Spleen (tissue), 11 donors: ENCODE measurements at regions not wholly inside any gene's neighbourhood (a gene's known extent, or its start where the extent isn't known, plus 50 kb on each side); places are given as distances from the start of the nearest gene placed in this dataset.

Source experiments
- DNase-seq: peaks from one replicate; pipeline ENCODE4 v3.0.0-alpha.2; 2020
- H3K27ac ChIP-seq, 8 donors: fragments of 200-600 bp; sonication (generic) in 7 of 8; 1 replicate in 4 of 8; 2 replicates in 4 of 8; pipeline versions ENCODE4 v1.5.0 to v1.8.0; 2016 to 2021; ENCODE audit warnings: inconsistent platforms in 4 of 8, mild to moderate bottlenecking in 4 of 8, moderate library complexity in 1 of 8
- H3K27me3 ChIP-seq, 7 donors: fragments of 200-600 bp; sonication (generic) in 6 of 7; replicated peaks in 1 of 7; 1 replicate in 4 of 7; 2 replicates in 3 of 7; pipeline versions ENCODE4 v1.5.0 to v1.8.0; 2016 to 2021; ENCODE audit warnings: inconsistent platforms in 3 of 7, mild to moderate bottlenecking in 1 of 7
- H3K36me3 ChIP-seq, 6 donors: fragments of 200-600 bp; sonication (generic) in 5 of 6; 1 replicate in 4 of 6; 2 replicates in 2 of 6; pipeline versions ENCODE4 v1.5.0 to v1.8.0; 2016 to 2021; ENCODE audit warnings: inconsistent platforms in 2 of 6
- H3K4me1 ChIP-seq, 6 donors: fragments of 200-600 bp; sonication (generic) in 5 of 6; 1 replicate in 3 of 6; 2 replicates in 3 of 6; pipeline versions ENCODE4 v1.5.0 to v1.8.0; 2016 to 2021; ENCODE audit warnings: inconsistent platforms in 3 of 6
- H3K4me3 ChIP-seq, 8 donors: fragments of 200-600 bp; sonication (generic) in 7 of 8; 1 replicate in 4 of 8; 2 replicates in 4 of 8; pipeline versions ENCODE4 v1.5.0 to v1.8.0; 2016 to 2021; ENCODE audit warnings: inconsistent platforms in 4 of 8, mild to moderate bottlenecking in 4 of 8, moderate library complexity in 2 of 8
- H3K9me3 ChIP-seq, 8 donors: fragments of 200-600 bp; sonication (generic) in 7 of 8; 1 replicate in 4 of 8; 2 replicates in 4 of 8; pipeline versions ENCODE4 v1.5.0 to v1.8.0; 2016 to 2021; ENCODE audit warnings: inconsistent platforms in 4 of 8
- POLR2A ChIP-seq, 3 donors: fragments of 450-650 bp; IDR thresholded peaks; one replicate each; pipeline ENCODE4 v1.5.1; 2017; ENCODE audit warnings: antibody characterized with exemption in 3 of 3, mild to moderate bottlenecking in 1 of 3
- POLR2AphosphoS5 ChIP-seq, 3 donors: sonication (generic); formaldehyde crosslinking; IDR thresholded peaks; one replicate each; pipeline ENCODE4 v1.5.1; 2017; ENCODE audit warnings: antibody characterized with exemption in 3 of 3
- WGBS, 5 donors: extraction: QIAGEN DNeasy Blood & Tissue Kit in 3 of 5; methylation state at CpG; one replicate each; pipeline versions ENCODE4 v1.1.5 to v1.1.7; 2013 to 2018; 5-methylcytosine and 5-hydroxymethylcytosine counted together
- intact Hi-C: fragments of 100-400 bp; cut with DNase I; formaldehyde crosslinking; loops from one replicate; pipeline ENCODE4 v1.15.0; 2023; ENCODE audit warnings: low total_unique reads
- TF ChIP-seq, protein P1 (sequence below), 11 experiments: fragments of 200-600 bp in 7 of 11; fragments of 450-650 bp in 4 of 11; sonication (generic) in 4 of 11; IDR thresholded peaks in 8 of 11; conservative IDR thresholded peaks in 3 of 11; 1 replicate in 7 of 11; 2 replicates in 4 of 11; pipeline versions ENCODE4 v1.4.0 to v1.8.0; 2016 to 2021; ENCODE audit warnings: antibody characterized with exemption in 11 of 11, inconsistent platforms in 4 of 11, mild to moderate bottlenecking in 1 of 11
- donor health status: healthy with polysubstance abuse.
- donor health status: DM: no; HTN: no; CAD: no; lungs with moderate emphysema.
- donor health status: DM: no; HTN: no; CAD: no.
- donor health status: Bipolar disorder and iron deficiency.
- donor health status: healthy.
- donor health status: DM: no; HTN: no; CAD: no.
- donor health status: DM: yes; HTN: yes; CAD: no.

DNA sequence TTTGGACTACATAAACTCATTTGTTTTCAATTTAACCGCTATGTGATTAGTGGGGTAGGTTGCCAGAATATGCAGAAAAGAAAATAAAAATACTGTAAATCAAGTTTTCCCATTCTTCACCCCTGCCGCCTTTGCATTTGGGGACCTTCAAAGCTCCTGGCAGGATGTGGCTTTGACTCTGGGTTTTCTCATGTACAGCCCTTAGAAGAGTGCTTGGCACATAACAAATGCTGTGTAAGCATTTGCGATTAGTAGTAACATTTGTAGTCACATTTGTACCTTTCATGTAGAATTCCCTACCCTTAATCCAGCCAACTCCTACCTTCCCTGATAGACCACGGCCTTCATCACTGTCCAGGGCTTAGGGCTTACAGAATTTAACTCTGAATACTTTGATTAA, 262.6 kb downstream of the MREG start:
- Histone ChIP-seq H3K4me1 (peaks cover 0 to 34% (median 0%) of the 10 kb centered on the region in 6 donors), H3K4me3 (no peak overlapping the region), H3K27ac (no peak overlapping the region), H3K27me3 (peaks cover 0 to 4% (median 0%) of the 10 kb centered on the region in 7 donors), H3K9me3 (no peaks in the 10 kb centered on the region), H3K36me3 (no peaks in the 10 kb centered on the region)
- TF ChIP-seq, protein P1, sequence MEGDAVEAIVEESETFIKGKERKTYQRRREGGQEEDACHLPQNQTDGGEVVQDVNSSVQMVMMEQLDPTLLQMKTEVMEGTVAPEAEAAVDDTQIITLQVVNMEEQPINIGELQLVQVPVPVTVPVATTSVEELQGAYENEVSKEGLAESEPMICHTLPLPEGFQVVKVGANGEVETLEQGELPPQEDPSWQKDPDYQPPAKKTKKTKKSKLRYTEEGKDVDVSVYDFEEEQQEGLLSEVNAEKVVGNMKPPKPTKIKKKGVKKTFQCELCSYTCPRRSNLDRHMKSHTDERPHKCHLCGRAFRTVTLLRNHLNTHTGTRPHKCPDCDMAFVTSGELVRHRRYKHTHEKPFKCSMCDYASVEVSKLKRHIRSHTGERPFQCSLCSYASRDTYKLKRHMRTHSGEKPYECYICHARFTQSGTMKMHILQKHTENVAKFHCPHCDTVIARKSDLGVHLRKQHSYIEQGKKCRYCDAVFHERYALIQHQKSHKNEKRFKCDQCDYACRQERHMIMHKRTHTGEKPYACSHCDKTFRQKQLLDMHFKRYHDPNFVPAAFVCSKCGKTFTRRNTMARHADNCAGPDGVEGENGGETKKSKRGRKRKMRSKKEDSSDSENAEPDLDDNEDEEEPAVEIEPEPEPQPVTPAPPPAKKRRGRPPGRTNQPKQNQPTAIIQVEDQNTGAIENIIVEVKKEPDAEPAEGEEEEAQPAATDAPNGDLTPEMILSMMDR (IDR thresholded peaks at IDR 0.05 in 8 of 11, conservative IDR thresholded peaks at IDR 0.05 in 3 of 11), result no peak
- TF ChIP-seq POLR2AphosphoS5 (IDR thresholded peaks at IDR 0.05), result no peak
- no peak for TF ChIP-seq POLR2A (IDR thresholded peaks at IDR 0.05)
- WGBS, 5 donors, result 45 to 56% (median 50%) methylated on average over 4 of the region's 4 CpGs
- no peak for DNase-seq
- intact Hi-C loops, result no loop called here

DNA sequence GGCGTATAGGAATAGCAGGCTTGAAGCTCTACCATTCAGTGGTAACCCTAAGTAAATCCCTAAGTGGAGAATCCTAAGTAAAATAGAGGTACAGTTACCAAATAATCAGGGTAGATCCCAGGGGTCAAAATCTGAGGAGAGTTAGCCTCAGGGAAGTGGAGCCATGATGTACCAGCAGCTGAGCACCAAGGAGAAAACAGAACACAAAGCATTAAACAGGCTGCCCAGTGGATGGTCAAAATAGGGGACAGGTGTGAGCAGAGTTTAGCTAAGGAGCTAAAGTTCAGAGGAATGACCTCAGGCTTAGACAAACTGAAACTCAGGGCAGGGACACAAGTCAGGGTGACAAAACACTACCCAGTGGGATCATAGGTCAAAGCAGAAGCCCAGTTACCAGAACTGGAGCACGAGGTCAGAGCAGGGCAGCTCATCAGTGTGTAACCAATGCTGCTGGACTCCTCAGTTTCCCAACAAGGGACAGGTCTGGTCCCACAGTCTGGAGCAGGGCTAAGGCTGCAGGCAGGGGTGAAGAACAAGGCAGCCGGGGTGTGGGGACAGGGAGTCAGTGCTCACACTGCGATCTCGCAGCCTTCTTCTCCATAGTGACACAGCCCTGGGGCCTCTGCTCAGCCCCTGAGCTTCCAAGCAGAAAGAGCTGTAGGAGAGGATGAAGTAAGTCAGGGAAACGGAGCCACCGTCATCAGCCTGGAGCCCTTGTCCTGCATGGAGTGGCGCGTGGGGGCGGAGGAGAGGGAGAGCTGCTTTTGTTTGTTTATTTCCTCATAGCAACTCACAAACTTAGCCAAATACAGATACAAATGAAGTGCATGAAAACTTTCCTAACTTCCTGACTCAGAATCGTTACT, 264.0 kb downstream of the MREG start:
- no peaks in the 10 kb centered on the region for H3K36me3 ChIP-seq
- no peak overlapping the region for H3K4me3 ChIP-seq
- no peaks in the 10 kb centered on the region for H3K9me3 ChIP-seq
- H3K27me3 ChIP-seq, result peaks cover 0 to 4% (median 0%) of the 10 kb centered on the region in 7 donors
- intact Hi-C loops, result no loop called here
- peak overlapping the region in 5 of 8 donors; percentile 33 to 57 (median 49) for H3K27ac ChIP-seq
- DNase-seq, result peak; percentile 70
- TF ChIP-seq, protein P1 (IDR thresholded peaks at IDR 0.05 in 8 of 11, conservative IDR thresholded peaks at IDR 0.05 in 3 of 11), result no peak
- TF ChIP-seq POLR2AphosphoS5 (IDR thresholded peaks at IDR 0.05), result peak in 1 of 3 donors; percentile 47
- 69 to 78% (median 75%) methylated on average over 11 of the region's 11 CpGs for WGBS, 5 donors
- peaks cover 0 to 28% (median 0%) of the 10 kb centered on the region in 6 donors for H3K4me1 ChIP-seq

DNA sequence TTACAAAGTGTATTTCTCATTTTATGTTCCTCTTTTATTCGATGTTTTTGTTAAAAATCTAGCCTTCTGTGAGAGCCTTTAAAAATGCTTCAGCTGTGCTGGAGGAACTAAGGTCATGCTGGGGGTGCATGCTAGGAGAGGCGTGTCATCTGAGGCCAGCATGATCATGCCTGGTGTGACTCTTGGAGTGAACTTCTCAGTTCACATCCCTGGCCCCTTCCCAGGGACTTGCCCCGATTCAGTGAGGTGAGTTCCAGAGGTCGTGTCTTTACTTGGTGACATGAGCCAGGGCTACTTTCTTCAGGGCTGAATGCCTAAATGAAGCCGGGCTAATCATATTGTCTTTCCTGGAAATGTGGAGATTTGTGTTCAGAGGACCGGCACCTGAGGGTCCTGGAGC, 264.9 kb downstream of the MREG start:
- TF ChIP-seq, protein P1 (IDR thresholded peaks at IDR 0.05 in 8 of 11, conservative IDR thresholded peaks at IDR 0.05 in 3 of 11), result no peak
- TF ChIP-seq POLR2A (IDR thresholded peaks at IDR 0.05), result no peak
- peak in 1 of 3 donors; percentile 28 for TF ChIP-seq POLR2AphosphoS5 (IDR thresholded peaks at IDR 0.05)
- no peaks in the 10 kb centered on the region for H3K36me3 ChIP-seq
- intact Hi-C loops, result no loop called here
- DNase-seq, result no peak
- no peak overlapping the region for H3K4me3 ChIP-seq
- peaks cover 0 to 28% (median 0%) of the 10 kb centered on the region in 6 donors for H3K4me1 ChIP-seq
- no peaks in the 10 kb centered on the region for H3K9me3 ChIP-seq
- H3K27me3 ChIP-seq, result peaks cover 0 to 4% (median 0%) of the 10 kb centered on the region in 7 donors
- H3K27ac ChIP-seq, result peak overlapping the region in 4 of 8 donors; percentile 19 to 57 (median 42)
- 41 to 61% (median 57%) methylated on average over 6 of the region's 6 CpGs for WGBS, 5 donors

DNA sequence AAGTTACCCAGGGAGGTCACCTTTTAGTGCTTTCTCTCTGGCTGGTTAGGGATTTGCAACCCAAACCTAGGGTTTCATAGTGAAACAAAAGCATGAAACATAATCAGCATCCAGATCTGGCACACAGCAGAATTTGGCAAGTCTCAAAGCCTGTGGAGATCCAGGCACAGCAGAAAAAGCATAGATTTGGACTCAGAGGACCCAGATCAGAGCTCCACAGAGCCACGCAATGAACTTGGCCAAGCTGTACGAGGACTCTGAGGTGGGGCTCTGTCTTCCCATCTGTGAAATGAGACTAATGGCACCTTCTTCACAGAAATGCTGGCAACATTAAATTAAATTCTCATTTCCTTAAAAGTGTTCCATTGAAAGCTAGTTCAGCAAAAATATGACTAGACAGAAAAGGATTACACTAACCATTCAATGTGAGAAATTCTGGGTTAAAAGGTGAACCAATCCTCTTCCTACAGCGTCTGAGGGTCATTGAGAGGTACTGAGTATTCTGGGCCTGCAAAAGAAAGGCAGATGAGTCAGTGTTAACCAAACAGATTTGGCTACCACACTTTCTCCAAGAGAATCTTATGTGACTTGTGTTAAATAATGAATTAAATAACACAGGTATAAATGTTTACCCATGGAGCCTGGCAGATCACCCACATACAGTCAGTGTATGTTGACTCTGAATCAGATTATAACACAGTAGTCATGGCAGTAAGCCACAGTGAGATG, 266.3 kb downstream of the MREG start:
- TF ChIP-seq POLR2AphosphoS5 (IDR thresholded peaks at IDR 0.05), result no peak
- TF ChIP-seq POLR2A (IDR thresholded peaks at IDR 0.05), result no peak
- TF ChIP-seq, protein P1 (IDR thresholded peaks at IDR 0.05 in 8 of 11, conservative IDR thresholded peaks at IDR 0.05 in 3 of 11), result no peak
- Histone ChIP-seq H3K4me1 (peaks cover 0 to 28% (median 0%) of the 10 kb centered on the region in 6 donors), H3K36me3 (no peaks in the 10 kb centered on the region), H3K9me3 (no peaks in the 10 kb centered on the region), H3K27me3 (peaks cover 0 to 3% (median 0%) of the 10 kb centered on the region in 7 donors), H3K27ac (no peak overlapping the region), H3K4me3 (no peak overlapping the region)
- intact Hi-C loops, result no loop called here
- no peak for DNase-seq
- 68 to 91% (median 86%) methylated on average over 3 of the region's 3 CpGs for WGBS, 5 donors
